GM20000 (cell line): ENCODE measurements at regions not wholly inside any gene's neighbourhood (a gene's known extent, or its start where the extent isn't known, plus 50 kb on each side); places are given as distances from the start of the nearest gene placed in this dataset.

Source experiments
- DNase-seq: peaks from one replicate; pipeline ENCODE4 v3.0.0; 2012; ENCODE audit warnings: low spot score
- TF ChIP-seq, protein P1 (sequence below): IDR thresholded peaks from 2 replicates; pipeline ENCODE4 v1.5.1; 2012; ENCODE audit warnings: mild to moderate bottlenecking, control low read depth; ENCODE audit errors: extremely low read depth, missing control alignments

DNA sequence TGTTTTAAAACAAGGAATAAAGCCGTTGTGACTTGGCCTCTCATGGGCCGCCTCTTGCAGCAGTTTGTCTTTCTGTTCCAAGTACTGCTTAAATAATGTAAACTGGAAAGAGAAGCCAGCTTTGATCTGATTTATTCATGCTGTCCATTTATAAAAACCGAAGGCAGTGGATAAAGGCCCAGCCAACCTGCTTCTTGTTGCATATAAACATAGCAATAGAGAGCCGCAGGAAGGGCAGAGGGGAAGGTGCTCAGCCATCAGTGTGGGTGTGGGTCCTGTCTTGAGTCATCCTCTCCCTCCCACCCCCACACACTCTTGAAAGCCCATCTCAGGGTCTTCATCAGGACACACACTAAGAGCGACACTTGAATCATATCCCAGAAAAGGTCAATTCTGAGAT is 187.9 kb upstream of the FAM9B start:
- DNase-seq = no peak
- TF ChIP-seq, protein P1, sequence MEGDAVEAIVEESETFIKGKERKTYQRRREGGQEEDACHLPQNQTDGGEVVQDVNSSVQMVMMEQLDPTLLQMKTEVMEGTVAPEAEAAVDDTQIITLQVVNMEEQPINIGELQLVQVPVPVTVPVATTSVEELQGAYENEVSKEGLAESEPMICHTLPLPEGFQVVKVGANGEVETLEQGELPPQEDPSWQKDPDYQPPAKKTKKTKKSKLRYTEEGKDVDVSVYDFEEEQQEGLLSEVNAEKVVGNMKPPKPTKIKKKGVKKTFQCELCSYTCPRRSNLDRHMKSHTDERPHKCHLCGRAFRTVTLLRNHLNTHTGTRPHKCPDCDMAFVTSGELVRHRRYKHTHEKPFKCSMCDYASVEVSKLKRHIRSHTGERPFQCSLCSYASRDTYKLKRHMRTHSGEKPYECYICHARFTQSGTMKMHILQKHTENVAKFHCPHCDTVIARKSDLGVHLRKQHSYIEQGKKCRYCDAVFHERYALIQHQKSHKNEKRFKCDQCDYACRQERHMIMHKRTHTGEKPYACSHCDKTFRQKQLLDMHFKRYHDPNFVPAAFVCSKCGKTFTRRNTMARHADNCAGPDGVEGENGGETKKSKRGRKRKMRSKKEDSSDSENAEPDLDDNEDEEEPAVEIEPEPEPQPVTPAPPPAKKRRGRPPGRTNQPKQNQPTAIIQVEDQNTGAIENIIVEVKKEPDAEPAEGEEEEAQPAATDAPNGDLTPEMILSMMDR = no peak

DNA sequence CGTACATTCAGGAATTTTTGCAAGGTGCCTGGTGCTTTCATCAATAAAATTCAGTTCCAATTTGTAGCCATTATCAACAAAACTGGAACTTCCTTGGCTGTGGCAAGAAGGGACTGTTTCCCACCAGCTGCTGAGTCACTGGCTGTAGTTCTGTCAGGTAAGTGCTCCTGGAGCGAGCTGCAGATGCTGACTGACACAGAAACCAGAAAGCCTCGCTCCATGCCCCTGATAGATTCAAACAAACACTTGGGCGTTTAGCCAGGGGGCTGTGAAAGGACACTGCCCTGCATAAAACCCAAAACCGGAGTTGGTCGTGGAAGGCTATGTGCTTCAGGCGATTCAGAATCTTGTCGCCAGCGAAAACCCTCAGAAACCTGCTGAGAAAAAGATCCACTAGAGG is 188.4 kb upstream of the FAM9B start:
- TF ChIP-seq, protein P1 = no peak
- no peak for DNase-seq

DNA sequence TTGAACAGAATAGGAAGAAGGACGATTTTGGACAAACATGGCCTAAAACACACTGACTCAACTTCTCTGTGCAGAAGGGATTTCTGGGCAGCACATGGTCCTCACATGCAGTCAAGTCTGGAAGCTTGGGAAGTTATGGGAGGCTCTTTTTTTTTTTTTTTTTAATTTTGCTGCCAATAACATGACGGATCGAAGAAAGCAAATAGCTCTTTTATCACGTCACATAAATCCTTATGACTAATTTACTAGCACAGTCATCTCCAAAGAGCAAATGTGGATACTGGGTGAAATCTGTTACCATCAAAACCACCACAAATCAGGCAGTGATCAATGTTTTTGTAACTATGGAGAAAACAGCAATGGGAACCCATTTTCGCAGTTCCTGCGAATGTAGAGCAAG is 193.3 kb upstream of the FAM9B start:
- no peak for DNase-seq

DNA sequence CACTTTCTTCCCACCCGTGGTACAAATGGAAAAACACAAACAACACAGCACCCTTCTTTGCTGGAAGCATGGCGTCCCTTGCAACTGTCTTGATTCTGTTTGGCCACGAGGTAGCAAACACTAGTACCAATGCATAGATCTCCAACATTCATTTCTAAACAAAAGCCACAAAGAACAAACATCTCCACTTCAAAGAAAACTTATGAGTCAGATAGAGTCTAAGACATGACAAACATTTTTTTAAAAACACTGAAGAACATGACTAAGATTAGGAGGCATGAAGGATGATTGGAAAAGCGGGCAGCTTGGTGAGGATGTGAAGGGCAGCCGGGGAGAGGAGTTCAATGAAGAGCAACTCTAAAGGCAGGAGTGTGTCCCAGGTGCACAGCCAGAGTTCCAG is 197.6 kb upstream of the FAM9B start:
- TF ChIP-seq, protein P1 = no peak

More for the DNA sequence above, 193.3 kb upstream of the FAM9B start:
- TF ChIP-seq, protein P1 = no peak

DNA sequence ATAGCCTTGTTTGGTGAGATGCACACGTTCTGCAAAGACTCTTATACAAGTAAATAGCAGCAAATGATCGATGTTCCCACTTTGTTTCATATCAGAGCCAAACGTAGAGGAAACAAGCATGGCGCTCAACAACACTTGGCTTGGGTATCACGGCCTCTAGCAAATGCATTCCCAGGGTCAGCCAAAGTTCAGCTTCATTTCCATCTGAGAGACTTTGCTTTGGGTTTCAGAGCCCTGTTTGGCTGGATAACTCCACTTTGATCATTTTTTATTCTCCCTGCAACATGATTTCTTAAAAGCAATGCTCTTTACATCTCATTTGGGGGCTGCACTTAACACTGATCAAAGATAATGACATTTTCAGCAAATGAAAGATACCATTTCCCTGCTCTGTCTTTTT is 199.2 kb upstream of the FAM9B start:
- no peak for DNase-seq
- TF ChIP-seq, protein P1 = no peak

More for the DNA sequence above, 197.6 kb upstream of the FAM9B start:
- no peak for DNase-seq

DNA sequence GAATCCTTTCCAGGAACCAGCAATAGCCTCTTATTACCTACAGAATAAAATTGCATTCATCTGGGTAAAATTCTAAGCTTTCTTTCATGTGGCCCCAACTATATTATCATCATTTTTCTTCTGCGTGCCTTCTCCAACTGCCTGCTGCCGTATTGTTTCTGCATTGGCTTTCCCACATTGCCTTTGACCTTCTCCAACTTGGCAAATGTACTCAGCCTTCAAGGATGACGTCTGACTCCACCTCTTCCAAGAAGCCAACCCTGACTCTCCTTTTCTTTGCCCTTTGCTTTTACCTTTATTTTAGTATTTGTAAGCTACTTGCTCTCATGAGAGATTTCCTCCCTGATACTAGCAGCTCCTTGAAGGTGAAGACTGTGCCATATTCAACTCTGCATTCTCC is 200.4 kb upstream of the FAM9B start:
- no peak for DNase-seq
- TF ChIP-seq, protein P1 = no peak

DNA sequence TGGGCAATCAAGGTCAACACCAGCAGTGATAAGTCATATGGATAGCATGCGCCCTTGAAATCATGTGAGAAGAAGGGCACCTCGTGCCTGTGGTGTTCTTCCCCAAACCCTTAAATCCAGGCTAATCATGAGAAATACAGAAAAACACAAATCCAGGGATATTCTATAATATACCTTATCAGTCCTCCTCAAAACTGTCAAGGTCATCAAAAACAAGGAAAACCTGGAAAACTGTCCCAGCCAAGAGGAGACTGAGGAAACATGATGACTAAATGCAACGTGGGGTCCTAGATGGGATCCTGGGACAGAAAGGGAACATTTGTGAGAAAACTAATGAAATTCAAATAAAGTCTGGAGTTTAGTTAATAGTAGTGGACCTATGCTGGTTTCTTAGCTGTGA is 201.8 kb upstream of the FAM9B start:
- no peak for DNase-seq
- TF ChIP-seq, protein P1 = no peak

DNA sequence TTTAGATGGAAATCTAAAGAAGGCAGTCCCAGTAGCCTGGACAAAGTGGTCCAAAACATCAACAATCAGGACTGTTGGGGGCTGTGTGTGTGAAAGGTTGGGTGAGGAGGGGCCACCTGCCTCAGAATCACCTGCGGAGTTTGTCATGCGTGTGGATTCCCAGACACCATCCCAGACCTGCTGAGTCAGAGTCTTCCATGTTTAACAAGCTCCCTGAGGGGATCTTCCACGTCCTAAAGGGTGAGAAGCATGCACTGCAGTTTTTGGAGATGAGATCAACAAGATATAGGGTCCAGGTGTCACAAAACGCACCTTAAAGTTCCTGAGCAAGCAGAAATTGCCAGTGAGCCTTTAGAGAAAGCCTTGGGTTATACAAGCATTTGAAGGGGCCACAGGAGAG is 207.0 kb upstream of the FAM9B start:
- TF ChIP-seq, protein P1 = no peak

More for the DNA sequence above, 207.0 kb upstream of the FAM9B start:
- no peak for DNase-seq
